CD8-positive, alpha-beta memory T cell (primary cell): ENCODE measurements at regions not wholly inside any gene's neighbourhood (a gene's known extent, or its start where the extent isn't known, plus 50 kb on each side); places are given as distances from the start of the nearest gene placed in this dataset.

Experiments used
- CTCF ChIA-PET: fragments of 350-600 bp; sonication (Branson Sonifier 250); formaldehyde crosslinking; loops from one replicate; lab custom pipeline; 2021; ENCODE audit warnings: antibody characterized with exemption; lab: Charles Lee
- POLR2A ChIA-PET: fragments of 350-600 bp; sonication (Branson Sonifier 250); formaldehyde crosslinking; loops from one replicate; lab custom pipeline; 2021; ENCODE audit warnings: antibody characterized with exemption; lab: Charles Lee
- DNase-seq, 5 donors: peaks; one replicate each; pipeline versions ENCODE4 v3.0.0 to v3.0.0-alpha.2; 2020 to 2022; ENCODE audit warnings: mixed read lengths in 1 of 5
- H3K27ac ChIP-seq: one replicate; pipeline ENCODE4 v1.7.0; 2013; ENCODE audit warnings: low read depth, mild to moderate bottlenecking, low read length, moderate library complexity
- H3K27me3 ChIP-seq: 2 replicates; pipeline ENCODE4 v1.7.0; 2013; ENCODE audit warnings: low read length, mild to moderate bottlenecking; ENCODE audit not compliant: insufficient read depth, poor library complexity, severe bottlenecking
- H3K36me3 ChIP-seq: 2 replicates; pipeline ENCODE4 v1.7.0; 2013; ENCODE audit warnings: mild to moderate bottlenecking, low read length, moderate library complexity; ENCODE audit not compliant: insufficient read depth
- H3K4me1 ChIP-seq: 2 replicates; pipeline ENCODE4 v1.7.0; 2013; ENCODE audit warnings: mild to moderate bottlenecking, low read length, moderate library complexity; ENCODE audit not compliant: insufficient read depth
- H3K4me3 ChIP-seq: 2 replicates; pipeline ENCODE4 v1.7.0; 2013; ENCODE audit warnings: mild to moderate bottlenecking, low read length
- H3K9me3 ChIP-seq: 2 replicates; pipeline ENCODE4 v1.7.0; 2013; ENCODE audit warnings: mild to moderate bottlenecking, low read length
- H3K27ac Mint-ChIP-seq, 8 donors: one replicate each; pipeline ENCODE4 v1.8.0; 2020 to 2021; ENCODE audit warnings: mixed read lengths in 8 of 8, mild to moderate bottlenecking in 6 of 8, inconsistent platforms in 3 of 8, moderate library complexity in 3 of 8
- H3K27me3 Mint-ChIP-seq, 2 donors: one replicate each; pipeline ENCODE4 v1.8.0; 2020 to 2021; ENCODE audit warnings: mixed read lengths in 2 of 2, mild to moderate bottlenecking in 1 of 2, moderate library complexity in 1 of 2
- H3K36me3 Mint-ChIP-seq, 3 donors: one replicate each; pipeline ENCODE4 v1.8.0; 2020 to 2021; ENCODE audit warnings: mixed read lengths in 3 of 3, inconsistent platforms in 1 of 3, mild to moderate bottlenecking in 1 of 3
- H3K4me1 Mint-ChIP-seq, 3 donors: one replicate each; pipeline ENCODE4 v1.8.0; 2020 to 2021; ENCODE audit warnings: mixed read lengths in 3 of 3, inconsistent platforms in 1 of 3, mild to moderate bottlenecking in 1 of 3
- H3K4me3 Mint-ChIP-seq, 7 donors: one replicate each; pipeline ENCODE4 v1.8.0; 2020 to 2021; ENCODE audit warnings: mixed read lengths in 7 of 7, mild to moderate bottlenecking in 6 of 7, moderate library complexity in 4 of 7, inconsistent platforms in 2 of 7
- H3K9me3 Mint-ChIP-seq, 5 donors: one replicate each; pipeline ENCODE4 v1.8.0; 2020 to 2022; ENCODE audit warnings: mixed read lengths in 5 of 5, mild to moderate bottlenecking in 3 of 5, moderate library complexity in 2 of 5, inconsistent platforms in 1 of 5

DNA sequence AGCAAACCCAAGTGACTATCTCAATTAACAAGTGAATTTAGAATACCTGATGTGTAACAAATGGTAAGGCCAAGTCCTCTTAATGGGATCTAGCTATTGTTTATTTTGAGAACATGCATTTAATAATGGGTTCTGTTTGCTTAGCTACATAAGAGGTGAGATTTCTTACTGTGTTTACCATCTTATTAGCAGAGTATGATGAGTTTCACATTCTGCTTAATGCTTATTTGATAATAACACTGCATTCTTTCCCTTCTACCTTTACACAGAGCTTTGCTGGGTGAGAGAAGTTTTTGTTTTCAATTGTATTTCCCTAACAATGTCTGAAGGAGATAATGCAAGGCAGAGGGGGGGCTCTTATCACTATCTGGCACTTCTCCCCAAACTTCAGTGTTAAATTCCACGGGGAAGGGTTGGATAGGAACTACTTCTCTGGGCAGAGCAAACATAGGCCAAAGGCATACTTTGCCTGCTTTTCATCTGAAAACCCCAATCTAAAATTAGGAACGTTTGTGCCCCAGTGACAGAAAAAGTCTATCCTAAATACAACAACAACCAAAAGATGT, 129.0 kb upstream of the ATXN7L3B start:
- H3K4me3 Mint-ChIP-seq = no peak overlapping the region
- CTCF ChIA-PET = no interaction called here
- DNase-seq = no peak

DNA sequence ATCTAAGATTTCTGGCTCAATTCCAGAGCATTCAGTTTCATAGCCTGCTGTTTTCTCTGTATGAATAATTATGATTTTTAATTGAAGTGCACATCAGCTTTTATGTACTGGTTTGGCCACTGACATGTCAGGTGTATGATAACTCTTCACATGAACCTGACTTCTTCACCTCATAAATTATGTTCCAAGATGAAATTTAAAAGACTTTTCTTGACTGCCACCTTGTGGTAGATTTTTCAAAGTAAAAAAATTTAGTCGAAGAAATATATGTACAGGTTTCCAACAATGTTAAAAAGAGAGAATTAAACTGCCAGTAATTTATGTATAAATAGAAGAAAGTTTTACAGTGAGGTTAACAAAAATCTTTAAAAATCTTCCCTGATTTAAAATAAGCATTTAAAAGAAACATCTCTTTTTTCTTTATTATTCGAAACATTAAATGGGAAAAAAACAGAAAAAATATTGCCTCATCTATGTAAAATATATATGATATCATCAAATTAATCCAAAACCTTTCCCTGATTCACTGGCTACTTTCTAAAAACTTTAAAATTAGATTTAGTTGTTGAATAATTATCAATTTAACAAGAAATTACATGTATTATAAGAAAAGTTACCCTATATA, 124.9 kb upstream of the ATXN7L3B start:
- Histone ChIP-seq H3K4me1 (no peaks in the 10 kb centered on the region), H3K27ac (no peak overlapping the region), H3K27me3 (no peaks in the 10 kb centered on the region), H3K36me3 (no peaks in the 10 kb centered on the region), H3K4me3 (no peak overlapping the region), H3K9me3 (no peaks in the 10 kb centered on the region)
- CTCF ChIA-PET = no interaction called here
- H3K27me3 Mint-ChIP-seq = peaks cover 0 to 5% of the 10 kb centered on the region in 2 donors
- H3K27ac Mint-ChIP-seq = no peak overlapping the region
- no peak overlapping the region for H3K4me3 Mint-ChIP-seq
- no peak for DNase-seq
- H3K9me3 Mint-ChIP-seq = no peaks in the 10 kb centered on the region
- no peaks in the 10 kb centered on the region for H3K4me1 Mint-ChIP-seq
- POLR2A ChIA-PET = no interaction called here
- no peaks in the 10 kb centered on the region for H3K36me3 Mint-ChIP-seq

More for the DNA sequence above, 129.0 kb upstream of the ATXN7L3B start:
- Histone ChIP-seq H3K4me3 (no peak overlapping the region), H3K9me3 (no peaks in the 10 kb centered on the region), H3K27me3 (no peaks in the 10 kb centered on the region), H3K4me1 (no peaks in the 10 kb centered on the region), H3K27ac (no peak overlapping the region), H3K36me3 (no peaks in the 10 kb centered on the region)
- no peaks in the 10 kb centered on the region for H3K36me3 Mint-ChIP-seq
- H3K9me3 Mint-ChIP-seq = no peaks in the 10 kb centered on the region
- peaks cover 0 to 5% of the 10 kb centered on the region in 2 donors for H3K27me3 Mint-ChIP-seq
- POLR2A ChIA-PET = no interaction called here
- H3K27ac Mint-ChIP-seq = no peak overlapping the region
- no peaks in the 10 kb centered on the region for H3K4me1 Mint-ChIP-seq

DNA sequence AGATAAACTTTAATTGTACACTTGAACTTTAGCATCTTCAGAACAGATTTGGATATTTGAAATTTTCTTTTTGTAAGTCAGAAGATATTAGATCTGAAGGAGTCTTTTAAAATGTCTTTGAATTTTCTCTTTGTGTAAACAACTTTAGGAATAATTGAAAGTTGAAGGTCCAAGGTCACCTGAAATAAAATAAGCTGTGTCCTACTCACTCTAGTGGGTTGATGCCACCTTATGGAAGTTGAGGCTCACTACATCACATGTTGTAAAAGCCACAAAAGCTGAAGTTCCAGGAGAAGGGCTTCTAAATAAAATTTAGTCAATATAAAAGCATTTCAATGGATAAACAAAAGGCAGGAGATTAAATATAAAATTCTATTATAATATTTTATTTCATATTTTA, 122.0 kb upstream of the ATXN7L3B start:
- Mint-ChIP-seq H3K4me3 (no peak overlapping the region), H3K36me3 (no peaks in the 10 kb centered on the region), H3K9me3 (no peaks in the 10 kb centered on the region), H3K27me3 (peaks cover 0 to 3% of the 10 kb centered on the region in 2 donors), H3K4me1 (no peaks in the 10 kb centered on the region), H3K27ac (no peak overlapping the region)
- no peak for DNase-seq
- Histone ChIP-seq H3K9me3 (no peaks in the 10 kb centered on the region), H3K4me3 (no peak overlapping the region), H3K27ac (no peak overlapping the region), H3K36me3 (no peaks in the 10 kb centered on the region), H3K4me1 (no peaks in the 10 kb centered on the region), H3K27me3 (no peaks in the 10 kb centered on the region)
- CTCF ChIA-PET = no interaction called here
- POLR2A ChIA-PET = no interaction called here

DNA sequence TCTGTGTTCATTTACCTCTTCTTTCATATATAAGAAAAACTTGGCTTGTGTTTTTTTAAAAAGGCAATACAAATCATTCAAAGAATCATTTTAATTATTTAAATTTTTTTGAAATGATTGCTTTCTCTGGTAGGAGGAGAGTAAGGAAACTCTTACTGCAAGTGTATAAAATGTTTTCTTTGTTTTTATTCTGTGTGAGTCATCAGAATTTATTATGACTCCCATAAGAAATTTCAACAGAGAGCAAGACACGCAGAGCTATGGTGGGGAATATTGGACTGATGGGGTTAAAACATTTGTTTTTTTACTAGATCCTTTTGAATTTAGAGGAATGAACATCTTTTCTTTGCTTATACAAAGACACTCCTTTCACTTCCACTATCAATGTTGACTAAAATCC, 119.1 kb upstream of the ATXN7L3B start:
- no peak overlapping the region for H3K27ac Mint-ChIP-seq
- CTCF ChIA-PET = no interaction called here
- H3K4me3 Mint-ChIP-seq = no peak overlapping the region

DNA sequence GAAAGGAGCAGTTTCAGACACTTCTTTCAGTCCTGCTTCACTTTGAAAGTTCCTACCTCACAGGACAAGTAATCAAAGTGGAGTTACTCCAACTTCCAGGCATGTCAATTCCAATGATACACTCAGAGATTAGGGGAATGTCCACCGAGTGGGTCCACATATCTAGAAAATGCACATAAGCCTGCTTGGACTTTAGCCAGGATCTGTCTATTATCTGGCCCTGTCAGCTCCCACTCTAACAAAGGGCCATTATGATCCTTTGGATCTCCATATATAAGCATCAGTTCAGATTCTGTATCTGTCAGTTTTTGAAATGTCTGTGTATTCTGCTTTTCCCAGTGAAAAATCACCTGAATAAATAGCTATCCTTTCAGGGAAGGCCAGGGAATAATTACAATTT, 112.9 kb upstream of the ATXN7L3B start:
- H3K9me3 Mint-ChIP-seq = peaks cover 0 to 3% (median 0%) of the 10 kb centered on the region in 5 donors
- Histone ChIP-seq H3K36me3 (no peaks in the 10 kb centered on the region), H3K27ac (no peak overlapping the region), H3K4me3 (no peak overlapping the region), H3K4me1 (no peaks in the 10 kb centered on the region), H3K27me3 (no peaks in the 10 kb centered on the region), H3K9me3 (no peaks in the 10 kb centered on the region)
- no peak overlapping the region for H3K27ac Mint-ChIP-seq
- no peaks in the 10 kb centered on the region for H3K36me3 Mint-ChIP-seq
- DNase-seq = no peak
- CTCF ChIA-PET = no interaction called here
- H3K4me1 Mint-ChIP-seq = no peaks in the 10 kb centered on the region
- peaks cover 3 to 7% of the 10 kb centered on the region in 2 donors for H3K27me3 Mint-ChIP-seq
- POLR2A ChIA-PET = no interaction called here
- H3K4me3 Mint-ChIP-seq = no peak overlapping the region

More for the DNA sequence above, 119.1 kb upstream of the ATXN7L3B start:
- H3K9me3 Mint-ChIP-seq = no peaks in the 10 kb centered on the region
- Histone ChIP-seq H3K4me3 (no peak overlapping the region), H3K27me3 (no peaks in the 10 kb centered on the region), H3K27ac (no peak overlapping the region), H3K9me3 (no peaks in the 10 kb centered on the region), H3K36me3 (no peaks in the 10 kb centered on the region), H3K4me1 (no peaks in the 10 kb centered on the region)
- DNase-seq = no peak
- peaks cover 0 to 3% of the 10 kb centered on the region in 2 donors for H3K27me3 Mint-ChIP-seq
- POLR2A ChIA-PET = no interaction called here
- no peaks in the 10 kb centered on the region for H3K4me1 Mint-ChIP-seq
- H3K36me3 Mint-ChIP-seq = no peaks in the 10 kb centered on the region

DNA sequence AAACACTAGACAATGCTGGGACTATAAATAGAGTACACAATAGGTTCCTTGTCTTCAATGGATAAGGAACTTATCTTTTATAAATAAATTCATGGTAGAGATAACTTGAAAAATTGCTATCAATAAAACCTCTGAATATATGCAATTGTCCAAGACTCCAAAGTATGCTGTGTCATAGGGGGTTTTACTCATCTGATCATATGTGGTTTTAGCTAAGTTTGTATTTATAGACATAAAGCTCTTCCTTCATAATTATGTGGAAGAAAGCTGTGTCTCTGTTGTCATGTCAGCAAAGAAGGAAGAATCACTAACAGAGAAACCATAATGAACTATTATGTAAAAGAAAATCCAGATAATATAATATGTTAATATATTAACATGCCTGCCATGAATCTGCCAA, 111.5 kb upstream of the ATXN7L3B start:
- ChIA-PET CTCF (no interaction called here), POLR2A (no interaction called here)
- Mint-ChIP-seq H3K27me3 (peaks cover 3 to 7% of the 10 kb centered on the region in 2 donors), H3K36me3 (no peaks in the 10 kb centered on the region), H3K4me1 (no peaks in the 10 kb centered on the region), H3K9me3 (peaks cover 0 to 3% (median 0%) of the 10 kb centered on the region in 5 donors), H3K4me3 (no peak overlapping the region), H3K27ac (no peak overlapping the region)
- Histone ChIP-seq H3K9me3 (no peaks in the 10 kb centered on the region), H3K4me1 (no peaks in the 10 kb centered on the region), H3K27ac (no peak overlapping the region), H3K36me3 (no peaks in the 10 kb centered on the region), H3K27me3 (no peaks in the 10 kb centered on the region), H3K4me3 (no peak overlapping the region)
- no peak for DNase-seq

DNA sequence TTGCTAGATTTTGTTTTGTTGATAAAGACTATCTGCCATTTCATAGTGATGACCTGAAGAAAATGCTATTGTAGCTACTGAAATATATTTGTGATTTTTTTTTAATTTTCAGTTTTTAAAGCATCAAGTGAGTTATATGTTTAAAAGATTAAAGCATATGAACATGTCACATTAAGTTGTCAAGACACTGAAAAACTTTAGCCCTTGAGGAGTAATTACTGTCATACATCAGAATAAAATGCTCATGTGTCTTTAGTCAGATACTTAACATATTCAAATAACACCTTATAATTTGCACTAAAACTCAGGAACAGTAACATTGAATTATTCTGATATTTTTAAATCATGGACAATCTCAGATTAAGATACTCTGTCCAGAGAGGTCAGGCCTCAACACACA, 108.1 kb upstream of the ATXN7L3B start:
- H3K4me1 ChIP-seq = no peaks in the 10 kb centered on the region
- H3K4me3 Mint-ChIP-seq = no peak overlapping the region
- no peaks in the 10 kb centered on the region for H3K36me3 Mint-ChIP-seq
- peaks cover 3 to 6% of the 10 kb centered on the region in 2 donors for H3K27me3 Mint-ChIP-seq
- DNase-seq = no peak
- H3K27ac ChIP-seq = no peak overlapping the region
- peaks cover 0 to 3% (median 0%) of the 10 kb centered on the region in 5 donors for H3K9me3 Mint-ChIP-seq
- no peaks in the 10 kb centered on the region for H3K36me3 ChIP-seq
- ChIA-PET CTCF (no interaction called here), POLR2A (no interaction called here)
- no peak overlapping the region for H3K4me3 ChIP-seq
- H3K27me3 ChIP-seq = no peaks in the 10 kb centered on the region
- no peaks in the 10 kb centered on the region for H3K9me3 ChIP-seq
- H3K27ac Mint-ChIP-seq = no peak overlapping the region
- no peaks in the 10 kb centered on the region for H3K4me1 Mint-ChIP-seq

GRCh38 chr12:74431801-74432200, 105.8 kb upstream of the ATXN7L3B start:
- Mint-ChIP-seq H3K4me3 (no peak overlapping the region), H3K36me3 (no peaks in the 10 kb centered on the region), H3K9me3 (peaks cover 0 to 5% (median 0%) of the 10 kb centered on the region in 5 donors), H3K4me1 (no peaks in the 10 kb centered on the region), H3K27me3 (peaks cover 0 to 3% of the 10 kb centered on the region in 2 donors), H3K27ac (no peak overlapping the region)
- no peaks in the 10 kb centered on the region for H3K27me3 ChIP-seq
- no peak for DNase-seq
- H3K9me3 ChIP-seq = no peaks in the 10 kb centered on the region
- no peak overlapping the region for H3K27ac ChIP-seq
- CTCF ChIA-PET = no interaction called here
- POLR2A ChIA-PET = no interaction called here
- H3K36me3 ChIP-seq = no peaks in the 10 kb centered on the region
- H3K4me1 ChIP-seq = no peaks in the 10 kb centered on the region
- no peak overlapping the region for H3K4me3 ChIP-seq
